Ammon's horn (tissue), 1 donor: ENCODE measurements at regions not wholly inside any gene's neighbourhood (a gene's known extent, or its start where the extent isn't known, plus 50 kb on each side); places are given as distances from the start of the nearest gene placed in this dataset.

ENCODE experiments used
- DNase-seq: peaks from one replicate; pipeline ENCODE4 v3.0.0-alpha.2; 2016; ENCODE audit warnings: low spot score

- DNase-seq, result no peak
Observed at GRCh38 chr10:10365676-10366075, 652.0 kb upstream of the CELF2 start.

- DNase-seq, result no peak
Observed at GRCh38 chr10:10366836-10367235, 650.8 kb upstream of the CELF2 start.

- DNase-seq, result no peak
Observed at GRCh38 chr10:10367264-10367663, 650.4 kb upstream of the CELF2 start.

GRCh38 chr10:10368951-10369576, 648.6 kb upstream of the CELF2 start:
- DNase-seq, result no peak

- no peak for DNase-seq
Observed at GRCh38 chr10:10385831-10386230, 631.8 kb upstream of the CELF2 start.

GRCh38 chr10:10389182-10389581, 628.5 kb upstream of the CELF2 start:
- no peak for DNase-seq

GRCh38 chr10:10392511-10392910, 625.2 kb upstream of the CELF2 start:
- no peak for DNase-seq

- DNase-seq, result no peak
Observed at GRCh38 chr10:10394933-10395658, 622.6 kb upstream of the CELF2 start.

- no peak for DNase-seq
Observed at GRCh38 chr10:10396601-10397000, 621.1 kb upstream of the CELF2 start.

- no peak for DNase-seq
Observed at GRCh38 chr10:10397906-10398305, 619.8 kb upstream of the CELF2 start.

- DNase-seq, result no peak
Observed at GRCh38 chr10:10403762-10404161, 613.9 kb upstream of the CELF2 start.

GRCh38 chr10:10417671-10418070, 600.0 kb upstream of the CELF2 start:
- DNase-seq, result no peak

GRCh38 chr10:10418387-10418786, 599.3 kb upstream of the CELF2 start:
- DNase-seq, result no peak

- no peak for DNase-seq
Observed at GRCh38 chr10:10421071-10421470, 596.6 kb upstream of the CELF2 start.

- DNase-seq, result no peak
Observed at GRCh38 chr10:10431422-10432066, 586.1 kb upstream of the CELF2 start.

- DNase-seq, result no peak
Observed at GRCh38 chr10:10432296-10433035, 585.2 kb upstream of the CELF2 start.

- DNase-seq, result no peak
Observed at GRCh38 chr10:10434312-10434711, 583.4 kb upstream of the CELF2 start.

- no peak for DNase-seq
Observed at GRCh38 chr10:10437886-10438285, 579.8 kb upstream of the CELF2 start.

- peak; percentile 35 for DNase-seq
Observed at GRCh38 chr10:10438335-10439100, 579.2 kb upstream of the CELF2 start.

GRCh38 chr10:10456856-10457255, 560.8 kb upstream of the CELF2 start:
- DNase-seq, result no peak

- no peak for DNase-seq
Observed at GRCh38 chr10:10460451-10460850, 557.2 kb upstream of the CELF2 start.
